ENCODE measurements at regions not wholly inside any gene's neighbourhood (a gene's known extent, or its start where the extent isn't known, plus 50 kb on each side); places are given as distances from the start of the nearest gene placed in this dataset.
"Not testable (repeated sequence)": the region's sequence is repeated elsewhere in the genome, so short reads cannot be mapped to it uniquely, and the experiment has no call there.

DNA sequence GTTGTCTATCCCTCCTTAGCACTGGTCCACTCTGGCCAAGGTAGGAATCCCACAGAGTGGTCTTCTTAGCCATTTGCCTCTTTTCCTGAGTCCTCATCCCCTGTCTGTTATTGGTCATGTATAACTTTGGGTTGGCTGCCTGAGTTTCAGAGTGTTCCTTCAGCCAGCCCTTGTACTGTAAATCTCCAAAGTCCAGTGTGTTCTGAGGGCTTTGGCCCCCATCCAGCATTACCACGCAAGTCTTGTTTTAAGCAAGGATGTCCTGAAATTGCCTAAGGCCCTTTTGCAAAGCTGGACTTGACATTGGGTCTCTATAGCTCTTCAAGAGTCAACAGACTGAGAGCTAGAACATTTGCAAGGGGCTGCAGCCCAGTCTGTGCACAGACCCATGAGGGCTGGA lies 52.5 kb upstream of the MTLN start:
- not testable (repeated sequence) for TF ChIP-seq TAF1 (IDR thresholded peaks at IDR 0.05; ENCODE audit: low read depth, low read length); POLR2AphosphoS5 (IDR thresholded peaks at IDR 0.05; ENCODE audit: low read depth, low read length); POLR2A (IDR thresholded peaks at IDR 0.05; ENCODE audit: low read depth, low read length); SPI1 (IDR thresholded peaks at IDR 0.05; ENCODE audit: low read depth, low read length); POU2F2 (IDR thresholded peaks at IDR 0.05; ENCODE audit: low read depth, low read length); PAX5 (IDR thresholded peaks at IDR 0.05; ENCODE audit: insufficient read depth, low read length, severe bottlenecking)

All from GM12891 (cell line).